ENCODE measurements at regions not wholly inside any gene's neighbourhood (a gene's known extent, or its start where the extent isn't known, plus 50 kb on each side); places are given as distances from the start of the nearest gene placed in this dataset.
"Not testable (repeated sequence)": the region's sequence is repeated elsewhere in the genome, so short reads cannot be mapped to it uniquely, and the experiment has no call there.

- no peak for DNase-seq
Observed at GRCh38 chr1:29583727-29584126, 347.4 kb downstream of the PTPRU start.

GRCh38 chr1:29581256-29581655 lies 344.9 kb downstream of the PTPRU start:
- DNase-seq: no peak

GRCh38 chr1:29579821-29580425 lies 343.6 kb downstream of the PTPRU start:
- DNase-seq: no peak

GRCh38 chr1:29577512-29577911 lies 341.2 kb downstream of the PTPRU start:
- no peak for DNase-seq

- DNase-seq: no peak
Observed at GRCh38 chr1:29576510-29576909, 340.2 kb downstream of the PTPRU start.

GRCh38 chr1:29575826-29576225 lies 339.5 kb downstream of the PTPRU start:
- DNase-seq: no peak

GRCh38 chr1:29575277-29575676 lies 339.0 kb downstream of the PTPRU start:
- DNase-seq: no peak

GRCh38 chr1:29574871-29575270 lies 338.5 kb downstream of the PTPRU start:
- DNase-seq: no peak

- no peak for DNase-seq
Observed at GRCh38 chr1:29569971-29570634, 333.8 kb downstream of the PTPRU start.

GRCh38 chr1:29567257-29567656 lies 330.9 kb downstream of the PTPRU start:
- DNase-seq: no peak

- no peak for DNase-seq
Observed at GRCh38 chr1:29565490-29565889, 329.2 kb downstream of the PTPRU start.

GRCh38 chr1:29563571-29563970 lies 327.2 kb downstream of the PTPRU start:
- DNase-seq: no peak

- DNase-seq: no peak
Observed at GRCh38 chr1:29563092-29563491, 326.8 kb downstream of the PTPRU start.

GRCh38 chr1:29559056-29559455 lies 322.7 kb downstream of the PTPRU start:
- no peak for DNase-seq

GRCh38 chr1:29557701-29558600 lies 321.6 kb downstream of the PTPRU start:
- no peak for DNase-seq

GRCh38 chr1:29557066-29557465 lies 320.7 kb downstream of the PTPRU start:
- no peak for DNase-seq

GRCh38 chr1:29556657-29557056 lies 320.3 kb downstream of the PTPRU start:
- DNase-seq: no peak

- DNase-seq: no peak
Observed at GRCh38 chr1:29555043-29555620, 318.8 kb downstream of the PTPRU start.

GRCh38 chr1:29554208-29554778 lies 318.0 kb downstream of the PTPRU start:
- DNase-seq: no peak

GRCh38 chr1:29551123-29551936 lies 315.0 kb downstream of the PTPRU start:
- no peak for DNase-seq

- DNase-seq: no peak
Observed at GRCh38 chr1:29550119-29550841, 314.0 kb downstream of the PTPRU start.

- not testable (repeated sequence) for DNase-seq
Observed at GRCh38 chr1:29549728-29550118, 313.4 kb downstream of the PTPRU start.

All from COR-L47 (cell line).